ENCODE measurements at regions not wholly inside any gene's neighbourhood (a gene's known extent, or its start where the extent isn't known, plus 50 kb on each side); places are given as distances from the start of the nearest gene placed in this dataset.

GRCh38 chr11:82059505-82059904, 674.2 kb downstream of the FAM181B start:
- no peak for ATAC-seq
- intact Hi-C loops (cut with micrococcal nuclease; ENCODE audit: unreplicated experiment) (no loop called here), in situ Hi-C loops (cut with HindIII; ENCODE audit: low pct_unique_long_range_greater_than_20kb, low sequenced_read_pairs) (no loop called here)
- TF ChIP-seq REST (IDR thresholded peaks at IDR 0.05; ENCODE audit: insufficient read depth in 1 of 2, low read depth in 2 of 2, low read length in 1 of 2), result no peak
- TF ChIP-seq SIN3A (IDR thresholded peaks at IDR 0.05; ENCODE audit: borderline replicate concordance, insufficient read depth, low read depth, low read length), result no peak
- TF ChIP-seq TCF7L2 (IDR thresholded peaks at IDR 0.05; ENCODE audit: low read depth, low read length), result no peak
- no peak for TF ChIP-seq POLR2AphosphoS5 (IDR thresholded peaks at IDR 0.05; ENCODE audit: low read depth, low read length)
- TF ChIP-seq CTCF (IDR thresholded peaks at IDR 0.05), result no peak
- CTCF ChIA-PET, result no interaction called here
- Histone ChIP-seq H3K36me3 (ENCODE audit: control insufficient read depth, insufficient read depth, low read length) (no peaks in the 10 kb centered on the region), H3K27me3 (ENCODE audit: control insufficient read depth, insufficient read depth, low read length) (no peaks in the 10 kb centered on the region), H3K27ac (ENCODE audit: low read length) (no peak overlapping the region), H3K4me3 (ENCODE audit: low read depth in 2 of 2, low read length in 2 of 2) (no peak overlapping the region), H3K9me3 (ENCODE audit: control insufficient read depth, insufficient read depth, low read depth, low read length) (no peaks in the 10 kb centered on the region), H3K4me1 (ENCODE audit: control insufficient read depth, insufficient read depth, low read length) (no peaks in the 10 kb centered on the region)
- POLR2A ChIA-PET, result no interaction called here
- DNase-seq (ENCODE audit: low read depth, low spot score), result no peak
- BruUV-seq (replicated peaks), result no TSS peak

- in situ Hi-C loops (cut with HindIII; ENCODE audit: low pct_unique_long_range_greater_than_20kb, low sequenced_read_pairs) (no loop called here), intact Hi-C loops (cut with micrococcal nuclease; ENCODE audit: unreplicated experiment) (no loop called here)
- ChIA-PET CTCF (no interaction called here), POLR2A (no interaction called here)
- H3K4me1 ChIP-seq (ENCODE audit: control insufficient read depth, insufficient read depth, low read length), result no peaks in the 10 kb centered on the region
- no peak for TF ChIP-seq SIN3A (IDR thresholded peaks at IDR 0.05; ENCODE audit: borderline replicate concordance, insufficient read depth, low read depth, low read length)
- TF ChIP-seq POLR2AphosphoS5 (IDR thresholded peaks at IDR 0.05; ENCODE audit: low read depth, low read length), result no peak
- TF ChIP-seq REST (IDR thresholded peaks at IDR 0.05; ENCODE audit: insufficient read depth in 1 of 2, low read depth in 2 of 2, low read length in 1 of 2), result no peak
- no peak for TF ChIP-seq CTCF (IDR thresholded peaks at IDR 0.05)
- no peak for TF ChIP-seq TCF7L2 (IDR thresholded peaks at IDR 0.05; ENCODE audit: low read depth, low read length)
- no peaks in the 10 kb centered on the region for H3K27me3 ChIP-seq (ENCODE audit: control insufficient read depth, insufficient read depth, low read length)
- ATAC-seq, result no peak
- H3K27ac ChIP-seq (ENCODE audit: low read length), result no peak overlapping the region
- H3K36me3 ChIP-seq (ENCODE audit: control insufficient read depth, insufficient read depth, low read length), result no peaks in the 10 kb centered on the region
- DNase-seq (ENCODE audit: low read depth, low spot score), result no peak
- BruUV-seq (replicated peaks), result no TSS peak
- H3K4me3 ChIP-seq (ENCODE audit: low read depth in 2 of 2, low read length in 2 of 2), result no peak overlapping the region
- no peaks in the 10 kb centered on the region for H3K9me3 ChIP-seq (ENCODE audit: control insufficient read depth, insufficient read depth, low read depth, low read length)
Measured at GRCh38 chr11:82056450-82056849, 677.2 kb downstream of the FAM181B start.

Data from Panc1 (cell line).